GM21390 (cell line): ENCODE measurements at regions not wholly inside any gene's neighbourhood (a gene's known extent, or its start where the extent isn't known, plus 50 kb on each side); places are given as distances from the start of the nearest gene placed in this dataset.
"Not testable (repeated sequence)": the region's sequence is repeated elsewhere in the genome, so short reads cannot be mapped to it uniquely, and the experiment has no call there.

ENCODE experiments used
- ATAC-seq: cut with Tn5 transposase; IDR thresholded peaks from one replicate; pipeline ENCODE4 v1.9.1; 2021; ENCODE audit not compliant: unreplicated experiment

DNA sequence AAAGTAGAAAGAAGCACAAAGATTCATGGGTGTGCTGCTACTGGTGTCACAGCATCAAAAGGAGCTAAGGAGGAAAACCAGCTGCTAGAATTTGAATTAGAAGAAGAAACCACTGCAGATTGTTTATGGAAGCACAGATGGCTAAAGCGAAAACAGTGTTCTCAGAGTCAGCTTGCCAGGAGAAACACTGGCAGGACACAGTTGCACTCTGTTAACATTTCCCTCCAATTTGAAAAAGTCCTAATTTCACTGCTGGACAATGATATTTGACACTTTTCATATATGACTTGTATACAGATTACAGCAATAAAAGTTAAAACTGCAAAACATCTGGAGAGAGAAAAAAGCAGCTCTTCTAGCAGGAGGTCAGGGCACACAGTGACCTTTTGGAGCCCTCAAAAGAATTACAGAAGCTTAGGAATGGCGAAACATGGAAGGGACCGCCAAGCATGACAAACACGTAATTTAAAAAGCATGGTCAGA, 314.5 kb downstream of the COL12A1 start:
- ATAC-seq, result no peak

DNA sequence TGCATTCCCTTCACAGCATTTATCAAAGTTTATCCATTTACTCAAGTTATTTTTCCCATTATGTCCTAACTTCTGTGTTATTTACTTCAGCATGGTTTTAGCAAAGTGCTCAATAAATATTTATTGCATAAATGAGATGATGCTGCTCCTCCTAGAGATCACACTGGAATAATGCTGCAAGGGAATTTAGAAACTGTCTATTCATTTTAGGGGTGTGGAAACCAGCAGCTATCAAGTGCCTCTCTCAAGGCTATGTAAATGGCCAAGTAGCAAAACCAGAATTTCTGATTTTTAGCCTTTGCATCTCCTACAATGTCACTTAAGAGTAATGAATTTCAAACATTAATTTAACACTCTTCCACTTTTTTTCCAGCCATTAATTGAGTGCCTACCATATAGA, 316.2 kb downstream of the COL12A1 start:
- no peak for ATAC-seq

DNA sequence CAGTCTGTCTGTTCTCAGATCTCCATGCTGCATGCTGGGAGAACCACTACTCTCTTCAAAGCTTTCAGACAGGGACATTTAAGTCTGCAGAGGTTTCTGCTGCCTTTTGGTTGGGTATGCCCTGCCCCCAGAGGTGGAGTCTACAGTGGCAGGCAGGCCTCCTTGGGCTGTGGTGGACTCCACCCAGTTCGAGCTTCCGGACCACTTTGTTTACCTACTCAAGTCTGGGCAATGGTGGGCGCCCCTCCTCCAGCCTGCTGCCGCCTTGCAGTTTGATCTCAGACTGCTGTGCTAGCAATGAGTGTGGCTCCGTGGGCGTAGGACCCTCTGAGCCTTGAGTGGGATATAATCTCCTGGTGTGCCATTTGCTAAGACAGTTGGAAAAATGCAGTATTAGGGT, 317.1 kb downstream of the COL12A1 start:
- not testable (repeated sequence) for ATAC-seq

DNA sequence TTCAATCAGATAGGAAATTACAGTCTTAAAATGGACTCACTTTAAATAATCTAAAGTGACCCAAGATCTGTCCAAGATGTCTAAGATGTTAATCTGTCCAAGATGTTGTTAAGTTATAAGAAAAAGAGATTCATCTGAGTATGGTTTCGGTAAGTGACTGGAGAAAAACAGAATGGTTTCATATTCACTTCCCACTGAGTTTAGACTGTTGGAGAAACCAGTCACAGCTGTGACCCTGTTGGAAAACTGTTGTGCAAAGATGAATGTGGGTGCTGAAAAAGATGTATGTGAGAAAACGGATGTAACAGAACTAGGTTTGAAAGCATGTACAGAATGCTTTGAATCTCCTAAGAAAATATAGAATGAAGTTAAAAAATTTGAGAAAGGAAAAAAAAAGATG, 325.9 kb downstream of the COL12A1 start:
- no peak for ATAC-seq

DNA sequence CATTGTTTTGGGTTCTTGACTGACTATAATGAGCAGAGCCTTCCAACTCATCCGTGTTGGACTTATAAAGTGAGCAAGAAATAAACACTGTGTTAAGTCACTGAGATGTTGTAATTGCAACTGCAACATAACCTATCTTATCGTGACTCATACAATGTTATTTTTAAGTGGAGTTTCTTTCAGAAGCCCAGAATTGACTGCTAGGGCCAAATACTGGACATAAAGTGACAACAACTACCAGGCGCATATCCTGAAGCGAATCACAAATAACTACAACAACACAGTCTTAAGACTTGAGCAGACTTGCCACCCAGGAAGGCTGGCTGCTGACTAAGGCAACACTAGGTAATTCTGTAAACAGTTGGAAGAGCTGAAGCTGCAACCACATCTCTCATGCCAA, 326.6 kb downstream of the COL12A1 start:
- ATAC-seq, result no peak

DNA sequence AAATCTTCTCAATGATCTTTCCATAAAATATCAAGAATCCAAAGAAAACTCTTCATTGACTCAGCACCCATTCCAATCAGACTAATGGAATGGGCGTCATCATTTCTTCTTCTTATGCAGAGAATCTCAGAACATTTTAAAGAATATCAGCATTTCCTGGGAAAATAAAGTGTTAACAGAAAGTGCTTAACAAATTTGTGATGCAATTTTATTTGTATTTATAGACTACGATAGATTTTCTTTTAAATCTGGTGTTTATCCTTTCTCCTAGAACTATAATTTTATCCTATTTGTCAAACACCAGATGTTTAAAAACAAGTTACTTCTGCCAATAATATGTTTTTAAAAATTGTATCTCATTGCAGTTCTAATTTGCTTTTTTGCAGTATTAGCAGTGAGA, 330.7 kb downstream of the COL12A1 start:
- ATAC-seq, result no peak

DNA sequence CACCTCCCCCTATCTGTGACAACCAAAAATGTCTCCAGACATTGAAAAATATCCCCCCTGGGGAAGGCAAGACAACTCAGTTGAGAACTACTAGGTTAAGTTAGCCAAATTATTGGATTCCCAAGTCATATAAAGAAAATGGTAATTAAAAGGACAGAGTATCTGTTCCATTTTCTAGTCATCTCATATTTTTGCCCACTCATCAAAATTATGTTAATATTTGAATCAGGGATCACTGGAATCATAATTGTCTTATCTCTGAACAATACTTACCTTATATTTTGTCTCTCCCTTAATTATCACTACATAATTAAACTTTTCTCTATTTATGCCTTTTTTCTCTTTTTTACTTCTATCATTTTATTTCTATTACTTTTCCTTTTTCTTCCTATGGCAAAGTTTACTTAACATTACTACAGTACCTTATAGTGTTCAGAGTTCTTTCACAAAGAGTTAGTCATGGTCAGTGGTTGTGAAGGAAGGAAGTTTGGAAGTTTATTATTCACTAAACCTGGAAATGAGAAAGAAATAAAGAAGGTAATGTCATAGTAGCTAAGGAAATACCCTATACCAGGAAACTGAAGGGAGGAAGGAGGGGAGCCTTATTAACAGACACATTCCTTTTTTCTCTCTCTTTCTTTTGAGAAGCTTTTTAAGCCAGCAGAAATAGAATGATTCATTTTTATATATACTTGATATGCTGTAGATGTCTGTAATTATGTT, 332.9 kb downstream of the COL12A1 start:
- no peak for ATAC-seq

DNA sequence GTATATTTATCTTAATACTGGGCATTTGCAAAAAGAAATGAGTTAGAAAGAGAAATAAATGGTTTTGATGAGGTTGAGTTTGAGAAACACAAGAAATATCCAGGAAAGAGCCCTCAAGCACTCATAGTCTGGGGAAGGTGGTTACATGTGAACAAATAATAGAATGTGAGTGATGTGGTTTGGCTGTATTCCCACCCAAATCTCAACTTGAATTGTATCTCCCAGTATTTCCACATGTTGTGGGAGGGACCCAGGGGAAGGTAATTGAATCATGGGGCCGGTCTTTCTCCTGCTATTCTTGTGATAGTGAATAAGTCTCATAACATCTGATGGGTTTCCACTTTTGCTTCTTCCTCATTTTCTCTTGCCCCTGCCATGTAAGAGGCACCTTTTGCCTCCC, 334.1 kb downstream of the COL12A1 start:
- ATAC-seq, result no peak

DNA sequence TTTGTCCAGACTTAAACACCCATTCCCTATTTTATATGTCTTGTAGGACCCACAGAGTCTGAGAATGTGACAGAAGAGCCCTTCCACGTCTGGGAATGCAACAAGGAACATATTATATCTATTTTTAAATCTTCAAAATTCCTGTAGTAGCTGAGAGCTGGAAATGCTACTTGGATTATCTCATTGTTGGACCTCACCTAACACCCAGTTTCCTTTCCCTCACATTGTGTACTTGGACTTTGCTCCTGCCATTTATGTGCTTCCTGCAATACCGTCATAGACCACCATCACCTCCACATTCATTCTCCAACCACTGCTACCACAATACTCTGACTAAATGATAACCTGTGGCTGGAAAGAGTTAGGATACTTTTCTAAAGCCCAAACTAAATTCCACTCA, 335.4 kb downstream of the COL12A1 start:
- no peak for ATAC-seq

DNA sequence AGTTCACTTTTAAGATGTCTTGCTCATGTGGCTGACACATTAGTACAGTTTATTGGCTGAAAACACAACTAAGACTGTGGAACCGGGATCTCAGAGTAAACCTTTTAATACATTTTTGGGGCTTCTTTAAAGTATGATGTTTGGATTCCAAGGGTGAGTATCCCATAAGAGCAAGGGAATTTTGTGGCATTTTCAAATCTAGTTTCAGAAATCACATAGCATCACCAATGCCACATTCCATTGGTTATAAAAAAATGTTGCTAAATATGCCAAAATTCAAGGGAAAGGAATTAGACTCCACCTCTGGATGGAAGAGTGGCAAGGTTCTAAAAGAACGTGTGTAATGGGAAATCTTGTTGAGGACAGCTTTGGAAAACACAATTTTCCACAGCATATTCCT, 338.6 kb downstream of the COL12A1 start:
- no peak for ATAC-seq

DNA sequence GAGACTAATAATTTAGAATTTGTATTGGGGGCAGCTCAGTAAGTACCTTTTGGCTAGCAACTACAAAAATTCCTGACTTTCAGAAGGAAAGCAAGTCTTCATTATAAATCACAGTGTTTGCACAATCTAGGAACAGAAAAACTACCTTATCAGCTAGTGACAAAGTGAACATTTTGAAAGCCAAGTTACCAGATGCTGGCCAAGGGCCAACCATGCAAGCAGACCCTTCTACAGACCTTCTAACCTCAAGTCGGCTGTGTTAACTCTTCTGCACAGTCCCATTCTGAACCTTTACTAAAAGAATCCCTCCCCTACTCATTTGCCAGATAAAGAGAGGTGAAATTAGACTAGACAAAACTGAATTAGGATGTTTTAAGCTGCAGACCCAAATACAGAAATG, 341.9 kb downstream of the COL12A1 start:
- ATAC-seq, result no peak

DNA sequence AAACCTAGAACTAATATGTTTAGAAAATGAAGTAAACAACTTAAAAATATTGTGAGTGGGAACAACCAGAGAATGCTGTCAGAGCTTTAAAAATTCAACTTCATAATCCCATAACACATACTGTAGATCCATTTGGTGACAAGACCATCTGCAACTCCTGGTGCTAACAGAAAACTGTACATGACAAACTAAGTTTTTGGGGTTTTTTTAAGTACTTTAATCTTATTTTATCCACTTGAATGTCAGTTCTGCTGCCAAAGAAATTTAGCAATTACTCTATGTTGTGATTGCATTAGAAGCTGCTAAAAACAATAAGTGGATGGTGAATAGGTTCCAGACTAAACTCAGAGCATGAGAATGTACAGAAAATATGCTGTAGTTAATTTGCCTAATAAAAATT, 345.4 kb downstream of the COL12A1 start:
- ATAC-seq, result no peak

DNA sequence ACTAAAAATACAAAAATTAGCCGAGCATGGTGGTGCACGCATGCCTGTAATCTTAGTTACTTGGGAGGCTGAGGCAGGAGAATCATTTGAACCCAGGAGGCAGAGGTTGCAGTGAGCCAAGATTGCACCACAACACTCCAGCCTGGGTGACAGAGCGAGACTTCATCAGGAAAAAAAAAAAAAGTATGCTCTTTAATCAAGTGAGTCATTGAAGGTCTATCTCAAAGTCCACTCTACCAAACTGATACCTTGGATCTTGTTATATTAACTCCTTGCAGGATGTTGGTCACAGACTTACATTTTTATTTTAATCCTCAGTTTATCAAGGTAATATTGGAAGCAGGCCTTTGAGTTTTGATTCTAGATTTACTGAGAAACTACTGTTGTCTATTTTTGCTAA, 348.7 kb downstream of the COL12A1 start:
- no peak for ATAC-seq

DNA sequence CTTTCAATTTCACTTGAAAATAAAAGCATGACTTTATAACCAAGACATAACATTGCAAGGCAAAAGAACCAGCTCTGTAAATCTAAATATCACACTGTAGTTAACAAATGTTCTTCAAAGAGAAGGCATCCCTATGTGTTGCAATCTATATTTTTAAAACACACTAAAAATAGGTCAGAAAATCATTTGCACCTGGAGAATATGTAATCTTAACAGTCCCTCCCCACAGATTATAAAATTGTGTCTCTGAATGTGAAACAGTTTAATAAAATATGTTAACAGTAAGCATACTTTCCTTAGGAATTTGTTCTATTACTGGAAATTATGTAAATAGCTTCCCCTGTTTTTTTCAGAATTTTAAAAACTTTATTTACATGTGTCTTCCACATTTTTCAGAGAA, 351.9 kb downstream of the COL12A1 start:
- ATAC-seq, result no peak

DNA sequence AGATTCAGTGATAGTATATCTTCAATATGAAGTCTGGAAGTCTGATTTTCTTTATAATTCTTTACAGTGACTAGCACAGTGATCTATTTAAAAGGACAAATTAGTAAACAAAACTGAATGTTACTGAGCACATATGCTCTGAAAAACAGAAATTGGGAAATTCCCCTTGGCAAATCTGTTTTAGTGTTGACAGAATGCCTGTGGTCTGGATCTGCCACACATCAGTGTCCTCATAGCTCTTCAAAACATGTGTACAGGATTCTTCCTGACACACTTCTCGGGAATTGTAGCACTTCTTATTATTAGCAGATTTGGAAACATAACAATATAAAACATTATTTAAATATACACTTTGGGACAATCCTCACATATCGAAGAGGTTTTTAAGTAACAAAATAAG, 354.3 kb downstream of the COL12A1 start:
- no peak for ATAC-seq

DNA sequence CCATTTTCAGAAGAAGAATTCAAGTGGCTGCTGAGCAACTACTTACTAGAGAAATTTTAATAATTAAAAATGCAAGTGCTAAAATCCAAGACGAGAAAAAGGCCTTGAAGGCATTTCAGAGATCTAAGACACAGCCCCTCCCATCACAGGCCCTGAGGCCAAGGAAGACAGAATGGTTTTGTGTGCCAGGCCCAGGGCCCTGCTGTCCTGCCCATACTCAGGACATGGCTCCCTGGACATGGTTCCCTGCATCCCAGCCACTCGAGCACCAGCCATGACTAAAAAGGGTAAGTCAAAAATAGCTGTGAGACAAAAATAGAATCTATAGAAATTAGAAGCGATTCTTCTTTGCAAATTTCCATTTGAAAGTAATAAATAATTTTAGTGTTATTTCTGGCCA, 364.9 kb downstream of the COL12A1 start:
- ATAC-seq, result no peak

DNA sequence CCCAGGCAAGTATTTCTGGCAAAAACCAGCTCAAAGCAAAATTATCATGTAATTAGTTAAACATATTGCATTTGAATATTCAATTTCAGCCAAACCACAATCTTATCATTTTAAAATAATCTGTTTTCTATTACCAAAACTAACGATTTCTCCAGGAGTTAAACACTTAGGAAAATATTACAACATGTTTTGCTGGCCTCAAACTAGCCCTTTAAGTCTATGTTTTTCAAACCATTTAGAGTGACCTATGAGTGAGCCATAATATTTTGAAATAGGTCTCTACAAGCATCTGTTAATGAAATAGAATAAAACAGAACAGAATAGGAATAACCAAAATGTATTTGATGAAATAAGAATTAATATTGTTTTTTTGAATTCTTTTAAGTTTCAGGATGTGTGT, 370.9 kb downstream of the COL12A1 start:
- ATAC-seq, result no peak

DNA sequence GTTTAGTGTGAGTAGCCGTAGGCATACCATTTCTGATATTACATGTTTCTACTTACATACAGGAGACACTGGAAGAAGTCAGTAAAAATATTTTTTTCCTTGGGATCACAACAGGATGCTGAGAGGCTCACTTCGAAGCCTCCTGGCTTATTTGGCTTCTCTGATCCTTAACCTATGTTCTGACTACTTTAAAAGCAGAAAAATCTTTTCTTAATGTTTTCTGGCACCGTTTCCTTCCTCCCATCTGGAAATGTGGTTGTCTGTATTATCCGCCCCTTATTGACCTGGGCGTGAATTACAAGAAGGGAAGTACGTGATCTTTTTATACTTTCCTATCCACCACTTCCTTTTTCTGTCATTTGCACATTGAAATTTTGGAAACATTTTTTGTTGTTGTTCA, 379.6 kb downstream of the COL12A1 start:
- no peak for ATAC-seq

DNA sequence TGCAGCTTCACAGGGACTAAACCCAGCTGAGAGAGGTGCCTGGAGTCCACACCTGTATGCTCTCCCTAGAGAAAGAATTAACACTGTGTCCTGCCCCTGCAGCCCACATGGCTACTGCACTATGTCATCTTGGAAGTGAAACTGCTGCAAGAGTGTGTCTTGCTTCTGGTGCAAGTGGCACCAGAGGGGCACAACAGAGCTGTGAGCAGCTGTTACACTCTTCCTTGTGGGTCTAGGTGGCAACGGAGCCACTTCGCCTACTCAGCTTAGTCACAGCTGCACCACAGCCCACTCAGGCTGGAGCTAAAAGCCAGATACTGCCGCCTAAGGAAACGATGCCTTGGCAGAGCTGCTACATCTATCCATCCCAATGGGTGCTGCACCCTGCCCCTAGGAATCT, 391.4 kb downstream of the COL12A1 start:
- no peak for ATAC-seq

DNA sequence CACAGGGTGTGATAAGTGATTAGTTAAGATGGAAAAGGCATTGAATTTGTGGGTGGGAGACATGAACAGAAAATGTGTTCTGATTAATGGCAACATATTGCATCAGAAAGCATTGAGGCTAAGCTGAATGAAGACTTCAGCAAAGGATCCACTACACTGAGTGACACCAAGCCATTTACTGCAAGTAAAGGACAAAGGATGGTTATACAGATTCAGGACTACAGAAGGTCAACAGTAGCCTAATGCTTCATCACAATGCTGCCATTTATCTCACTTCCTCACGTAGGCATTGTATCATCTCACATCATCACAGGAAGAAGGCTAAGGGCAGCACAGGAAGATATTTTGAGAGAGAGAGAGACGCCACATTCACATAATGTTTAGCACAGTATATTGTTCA, 398.2 kb downstream of the COL12A1 start:
- ATAC-seq, result no peak

DNA sequence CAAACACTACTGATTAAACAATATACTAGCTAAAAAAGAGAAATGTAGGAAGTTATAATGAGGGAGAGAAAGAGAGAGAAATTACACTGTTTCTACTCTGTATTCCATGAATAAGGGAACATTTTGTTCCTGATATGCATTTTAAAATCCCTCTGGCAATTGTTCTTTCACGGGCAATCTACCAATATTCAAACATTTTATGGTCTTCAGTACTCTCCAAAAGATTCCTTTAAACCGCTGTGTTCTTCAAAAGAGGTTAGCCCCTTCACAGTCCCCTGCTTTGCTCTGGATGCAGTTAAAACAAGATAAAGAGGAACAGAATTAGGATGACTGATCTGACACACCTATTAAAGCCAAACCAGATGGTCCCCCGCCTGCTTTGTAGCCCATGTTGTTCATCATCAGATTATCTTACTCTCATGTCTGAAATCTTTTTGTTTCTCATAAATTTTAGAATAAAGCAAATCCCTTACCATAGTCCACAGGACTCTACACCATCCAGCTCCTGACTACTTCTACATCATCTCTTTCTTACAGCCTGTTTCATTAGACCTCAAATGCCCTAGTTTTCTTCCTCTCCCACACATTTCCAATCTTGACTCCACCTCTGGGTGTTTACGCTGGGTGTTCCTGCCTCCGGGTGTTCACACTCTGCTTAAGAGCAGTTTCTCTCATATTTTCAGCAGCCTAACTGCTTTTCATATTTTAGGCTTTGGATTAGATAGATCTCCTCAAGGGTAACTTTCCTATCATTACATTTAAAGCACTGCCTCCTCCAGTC, 399.7 kb downstream of the COL12A1 start:
- ATAC-seq, result no peak

DNA sequence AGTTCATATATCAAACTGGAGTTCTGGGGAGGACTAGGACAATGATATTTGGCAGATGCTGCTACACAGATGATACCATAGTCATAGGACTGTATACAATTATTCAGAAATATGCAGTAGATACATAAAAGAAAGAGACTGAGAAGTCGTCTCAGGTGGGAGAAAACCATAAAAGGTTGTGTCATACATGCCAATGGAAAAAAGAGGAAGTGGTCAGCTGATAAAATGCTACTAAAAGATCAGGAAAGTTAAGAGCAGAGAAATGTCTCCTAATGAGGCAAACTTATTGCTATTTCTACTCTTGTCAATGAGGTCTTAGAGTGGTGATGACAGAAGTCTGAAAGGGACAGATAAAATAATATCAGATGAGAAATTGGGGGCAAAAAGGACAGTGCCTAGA, 407.6 kb downstream of the COL12A1 start:
- ATAC-seq, result no peak

DNA sequence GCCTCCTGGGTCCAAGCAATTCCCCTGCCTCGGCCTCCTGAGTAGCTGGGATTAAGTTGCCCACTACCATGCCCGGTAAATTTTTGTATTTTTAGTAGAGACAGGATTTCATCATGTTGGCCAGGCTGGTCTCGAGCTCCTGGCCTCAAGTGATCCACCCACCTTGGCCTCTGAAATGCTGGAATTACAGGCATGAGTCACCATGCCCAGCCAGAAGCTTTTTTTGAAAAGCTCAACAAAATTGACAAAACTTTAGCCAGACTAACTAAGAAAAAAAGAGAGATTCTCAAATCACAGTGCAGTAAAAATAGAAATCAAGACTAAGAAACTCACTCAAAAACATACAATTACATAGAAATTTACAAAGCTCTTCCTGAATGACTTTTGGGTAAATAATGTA, 420.6 kb downstream of the COL12A1 start:
- no peak for ATAC-seq
